ENCODE measurements at regions not wholly inside any gene's neighbourhood (a gene's known extent, or its start where the extent isn't known, plus 50 kb on each side); places are given as distances from the start of the nearest gene placed in this dataset.

- no peaks in the 10 kb centered on the region for H3K27me3 ChIP-seq (ENCODE audit: control insufficient read depth, insufficient read depth, low read length)
- no peak overlapping the region for H2AFZ ChIP-seq (ENCODE audit: low read length)
- TF ChIP-seq CTCF (conservative IDR thresholded peaks at IDR 0.05 in 1 of 2, IDR thresholded peaks at IDR 0.05 in 1 of 2; ENCODE audit: low read depth in 1 of 2, low read length in 2 of 2) = no peak
- no peak for TF ChIP-seq EZH2 (IDR thresholded peaks at IDR 0.05; ENCODE audit: low read length, missing control alignments)
- no peaks in the 10 kb centered on the region for H3K4me1 ChIP-seq (ENCODE audit: control insufficient read depth, extremely low read depth, insufficient read depth, low read length)
- H4K20me1 ChIP-seq (ENCODE audit: control insufficient read depth, extremely low read depth, insufficient read depth, low read length) = no peaks in the 10 kb centered on the region
- no peak overlapping the region for H3K4me3 ChIP-seq (replicated peaks in 1 of 4; ENCODE audit: control extremely low read depth in 1 of 4, insufficient read depth in 1 of 4, low read depth in 3 of 4, low read length in 4 of 4)
- no peaks in the 10 kb centered on the region for H3K36me3 ChIP-seq (ENCODE audit: control insufficient read depth, insufficient read depth, low read length)
- DNase-seq (ENCODE audit: low read depth in 2 of 2) = peak; percentile 12 to 33
- H3K79me2 ChIP-seq (ENCODE audit: control insufficient read depth, insufficient read depth, low read length) = no peaks in the 10 kb centered on the region
- no peak overlapping the region for H3K9ac ChIP-seq (ENCODE audit: insufficient read depth, low read length)
- no peak overlapping the region for H3K27ac ChIP-seq (ENCODE audit: insufficient read depth, low read length)
- H3K9me3 ChIP-seq (ENCODE audit: control insufficient read depth, insufficient read depth, low read depth, low read length) = no peaks in the 10 kb centered on the region
- no peak overlapping the region for H3K4me2 ChIP-seq (ENCODE audit: extremely low read depth, insufficient read depth, low read length)
Measured at GRCh38 chr4:119854364-119854763, 212.3 kb downstream of the MAD2L1 start.

- H3K27ac ChIP-seq (ENCODE audit: insufficient read depth, low read length) = no peak overlapping the region
- TF ChIP-seq CTCF (conservative IDR thresholded peaks at IDR 0.05 in 1 of 2, IDR thresholded peaks at IDR 0.05 in 1 of 2; ENCODE audit: low read depth in 1 of 2, low read length in 2 of 2) (no peak), EZH2 (IDR thresholded peaks at IDR 0.05; ENCODE audit: low read length, missing control alignments) (no peak)
- H3K4me1 ChIP-seq (ENCODE audit: control insufficient read depth, extremely low read depth, insufficient read depth, low read length) = no peaks in the 10 kb centered on the region
- H3K36me3 ChIP-seq (ENCODE audit: control insufficient read depth, insufficient read depth, low read length) = no peaks in the 10 kb centered on the region
- H3K9ac ChIP-seq (ENCODE audit: insufficient read depth, low read length) = no peak overlapping the region
- H3K79me2 ChIP-seq (ENCODE audit: control insufficient read depth, insufficient read depth, low read length) = no peaks in the 10 kb centered on the region
- no peaks in the 10 kb centered on the region for H3K27me3 ChIP-seq (ENCODE audit: control insufficient read depth, insufficient read depth, low read length)
- H4K20me1 ChIP-seq (ENCODE audit: control insufficient read depth, extremely low read depth, insufficient read depth, low read length) = no peaks in the 10 kb centered on the region
- no peaks in the 10 kb centered on the region for H3K9me3 ChIP-seq (ENCODE audit: control insufficient read depth, insufficient read depth, low read depth, low read length)
- no peak overlapping the region for H2AFZ ChIP-seq (ENCODE audit: low read length)
- H3K4me3 ChIP-seq (replicated peaks in 1 of 4; ENCODE audit: control extremely low read depth in 1 of 4, insufficient read depth in 1 of 4, low read depth in 3 of 4, low read length in 4 of 4) = no peak overlapping the region
- DNase-seq (ENCODE audit: low read depth in 2 of 2) = no peak
- no peak overlapping the region for H3K4me2 ChIP-seq (ENCODE audit: extremely low read depth, insufficient read depth, low read length)
Measured at GRCh38 chr4:119851649-119852048, 215.0 kb downstream of the MAD2L1 start.

GRCh38 chr4:119841361-119841760 is 212.8 kb upstream of the PDE5A start:
- no peak overlapping the region for H3K4me2 ChIP-seq (ENCODE audit: extremely low read depth, insufficient read depth, low read length)
- DNase-seq (ENCODE audit: low read depth in 2 of 2) = no peak
- no peaks in the 10 kb centered on the region for H3K9me3 ChIP-seq (ENCODE audit: control insufficient read depth, insufficient read depth, low read depth, low read length)
- TF ChIP-seq CTCF (conservative IDR thresholded peaks at IDR 0.05 in 1 of 2, IDR thresholded peaks at IDR 0.05 in 1 of 2; ENCODE audit: low read depth in 1 of 2, low read length in 2 of 2) (no peak), EZH2 (IDR thresholded peaks at IDR 0.05; ENCODE audit: low read length, missing control alignments) (no peak)
- H3K27me3 ChIP-seq (ENCODE audit: control insufficient read depth, insufficient read depth, low read length) = no peaks in the 10 kb centered on the region
- H3K4me1 ChIP-seq (ENCODE audit: control insufficient read depth, extremely low read depth, insufficient read depth, low read length) = no peaks in the 10 kb centered on the region
- no peak overlapping the region for H3K4me3 ChIP-seq (replicated peaks in 1 of 4; ENCODE audit: control extremely low read depth in 1 of 4, insufficient read depth in 1 of 4, low read depth in 3 of 4, low read length in 4 of 4)
- H3K9ac ChIP-seq (ENCODE audit: insufficient read depth, low read length) = no peak overlapping the region
- H2AFZ ChIP-seq (ENCODE audit: low read length) = no peak overlapping the region
- H3K27ac ChIP-seq (ENCODE audit: insufficient read depth, low read length) = no peak overlapping the region
- no peaks in the 10 kb centered on the region for H3K36me3 ChIP-seq (ENCODE audit: control insufficient read depth, insufficient read depth, low read length)
- H3K79me2 ChIP-seq (ENCODE audit: control insufficient read depth, insufficient read depth, low read length) = no peaks in the 10 kb centered on the region
- H4K20me1 ChIP-seq (ENCODE audit: control insufficient read depth, extremely low read depth, insufficient read depth, low read length) = no peaks in the 10 kb centered on the region

All from fibroblast of lung (primary cell).